ENCODE measurements at regions not wholly inside any gene's neighbourhood (a gene's known extent, or its start where the extent isn't known, plus 50 kb on each side); places are given as distances from the start of the nearest gene placed in this dataset.

- TF ChIP-seq BHLHE40 (IDR thresholded peaks at IDR 0.05; ENCODE audit: low read depth, low read length) (no peak), USF2 (IDR thresholded peaks at IDR 0.05) (no peak), ESRRA (IDR thresholded peaks at IDR 0.05; ENCODE audit: borderline replicate concordance, low read length) (no peak), HEYL (CRISPR knock-in tag; IDR thresholded peaks at IDR 0.05) (no peak), CTCF (IDR thresholded peaks at IDR 0.05) (no peak), JUN (IDR thresholded peaks at IDR 0.05) (no peak), POLR2A (IDR thresholded peaks at IDR 0.05; ENCODE audit: low read length) (no peak), SREBF2 (IDR thresholded peaks at IDR 0.05) (no peak), CBX8 (IDR thresholded peaks at IDR 0.05) (no peak), RAD21 (conservative IDR thresholded peaks at IDR 0.05 in 1 of 2, IDR thresholded peaks at IDR 0.05 in 1 of 2) (no peak), REST (IDR thresholded peaks at IDR 0.05) (no peak), MAX (IDR thresholded peaks at IDR 0.05) (no peak)
These were observed 65.8 kb upstream of the CCDC167 start for GRCh38 chr6:37565267-37566110.

Data from A549 (cell line).